ENCODE measurements at regions not wholly inside any gene's neighbourhood (a gene's known extent, or its start where the extent isn't known, plus 50 kb on each side); places are given as distances from the start of the nearest gene placed in this dataset.

- no peak for TF ChIP-seq CTCF (conservative IDR thresholded peaks at IDR 0.05 in 1 of 2, IDR thresholded peaks at IDR 0.05 in 1 of 2; ENCODE audit: extremely low read depth in 1 of 2, insufficient read depth in 1 of 2, low read depth in 1 of 2, low read length in 2 of 2)
- TF ChIP-seq EZH2 (IDR thresholded peaks at IDR 0.05; ENCODE audit: borderline replicate concordance, low read length) = no peak
Measured at GRCh38 chrX:20685652-20686051, 418.9 kb upstream of the RPS6KA3 start.

All from mammary epithelial cell (primary cell).